ENCODE measurements at regions not wholly inside any gene's neighbourhood (a gene's known extent, or its start where the extent isn't known, plus 50 kb on each side); places are given as distances from the start of the nearest gene placed in this dataset.
"Not testable (repeated sequence)": the region's sequence is repeated elsewhere in the genome, so short reads cannot be mapped to it uniquely, and the experiment has no call there.

GRCh38 chr21:5975719-5976118, 4545.7 kb upstream of the TPTE start:
- H3K36me3 Mint-ChIP-seq (ENCODE audit: low read depth): not testable (repeated sequence)

GRCh38 chr21:5997586-5997985, 4523.8 kb upstream of the TPTE start:
- not testable (repeated sequence) for H3K27me3 Mint-ChIP-seq; H3K4me1 Mint-ChIP-seq (ENCODE audit: low read depth); H3K36me3 Mint-ChIP-seq (ENCODE audit: low read depth); H3K4me3 Mint-ChIP-seq; H3K27ac Mint-ChIP-seq; H3K9me3 Mint-ChIP-seq

More at GRCh38 chr21:5975719-5976118, 4545.7 kb upstream of the TPTE start:
- not testable (repeated sequence) for H3K9me3 Mint-ChIP-seq; H3K4me3 Mint-ChIP-seq; H3K27ac Mint-ChIP-seq; H3K4me1 Mint-ChIP-seq (ENCODE audit: low read depth); H3K27me3 Mint-ChIP-seq

- H3K4me1 Mint-ChIP-seq (ENCODE audit: low read depth); H3K36me3 Mint-ChIP-seq (ENCODE audit: low read depth); H3K4me3 Mint-ChIP-seq; H3K27me3 Mint-ChIP-seq; H3K9me3 Mint-ChIP-seq; H3K27ac Mint-ChIP-seq: not testable (repeated sequence)
Observed at GRCh38 chr21:6015422-6016057, 4505.8 kb upstream of the TPTE start.

- not testable (repeated sequence) for H3K4me1 Mint-ChIP-seq (ENCODE audit: low read depth); H3K36me3 Mint-ChIP-seq (ENCODE audit: low read depth); H3K9me3 Mint-ChIP-seq; H3K4me3 Mint-ChIP-seq; H3K27ac Mint-ChIP-seq; H3K27me3 Mint-ChIP-seq
Observed at GRCh38 chr21:6020460-6020859, 4500.9 kb upstream of the TPTE start.

GRCh38 chr21:6020953-6021716, 4500.2 kb upstream of the TPTE start:
- not testable (repeated sequence) for H3K4me1 Mint-ChIP-seq (ENCODE audit: low read depth); H3K27ac Mint-ChIP-seq; H3K36me3 Mint-ChIP-seq (ENCODE audit: low read depth); H3K4me3 Mint-ChIP-seq; H3K27me3 Mint-ChIP-seq; H3K9me3 Mint-ChIP-seq

- not testable (repeated sequence) for H3K9me3 Mint-ChIP-seq; H3K4me1 Mint-ChIP-seq (ENCODE audit: low read depth); H3K4me3 Mint-ChIP-seq; H3K27ac Mint-ChIP-seq; H3K36me3 Mint-ChIP-seq (ENCODE audit: low read depth); H3K27me3 Mint-ChIP-seq
Observed at GRCh38 chr21:6021717-6022270, 4499.6 kb upstream of the TPTE start.

- H3K4me3 Mint-ChIP-seq; H3K27ac Mint-ChIP-seq; H3K4me1 Mint-ChIP-seq (ENCODE audit: low read depth); H3K27me3 Mint-ChIP-seq; H3K36me3 Mint-ChIP-seq (ENCODE audit: low read depth); H3K9me3 Mint-ChIP-seq: not testable (repeated sequence)
Observed at GRCh38 chr21:6023331-6023730, 4498.1 kb upstream of the TPTE start.

GRCh38 chr21:6025139-6025538, 4496.2 kb upstream of the TPTE start:
- not testable (repeated sequence) for H3K9me3 Mint-ChIP-seq; H3K4me1 Mint-ChIP-seq (ENCODE audit: low read depth); H3K27ac Mint-ChIP-seq; H3K36me3 Mint-ChIP-seq (ENCODE audit: low read depth); H3K4me3 Mint-ChIP-seq; H3K27me3 Mint-ChIP-seq

- not testable (repeated sequence) for H3K27me3 Mint-ChIP-seq; H3K36me3 Mint-ChIP-seq (ENCODE audit: low read depth); H3K27ac Mint-ChIP-seq; H3K4me1 Mint-ChIP-seq (ENCODE audit: low read depth); H3K9me3 Mint-ChIP-seq; H3K4me3 Mint-ChIP-seq
Observed at GRCh38 chr21:6027497-6027896, 4493.9 kb upstream of the TPTE start.

- not testable (repeated sequence) for H3K4me3 Mint-ChIP-seq; H3K9me3 Mint-ChIP-seq; H3K4me1 Mint-ChIP-seq (ENCODE audit: low read depth); H3K27me3 Mint-ChIP-seq; H3K36me3 Mint-ChIP-seq (ENCODE audit: low read depth); H3K27ac Mint-ChIP-seq
Observed at GRCh38 chr21:6034124-6034678, 4487.2 kb upstream of the TPTE start.

GRCh38 chr21:6034820-6035473, 4486.4 kb upstream of the TPTE start:
- not testable (repeated sequence) for H3K4me3 Mint-ChIP-seq; H3K4me1 Mint-ChIP-seq (ENCODE audit: low read depth); H3K27me3 Mint-ChIP-seq; H3K36me3 Mint-ChIP-seq (ENCODE audit: low read depth); H3K9me3 Mint-ChIP-seq; H3K27ac Mint-ChIP-seq

GRCh38 chr21:6035474-6036155, 4485.8 kb upstream of the TPTE start:
- not testable (repeated sequence) for H3K4me1 Mint-ChIP-seq (ENCODE audit: low read depth); H3K36me3 Mint-ChIP-seq (ENCODE audit: low read depth); H3K27ac Mint-ChIP-seq; H3K4me3 Mint-ChIP-seq; H3K27me3 Mint-ChIP-seq; H3K9me3 Mint-ChIP-seq

GRCh38 chr21:6039224-6039623, 4482.2 kb upstream of the TPTE start:
- not testable (repeated sequence) for H3K27ac Mint-ChIP-seq; H3K36me3 Mint-ChIP-seq (ENCODE audit: low read depth); H3K27me3 Mint-ChIP-seq; H3K4me1 Mint-ChIP-seq (ENCODE audit: low read depth); H3K9me3 Mint-ChIP-seq; H3K4me3 Mint-ChIP-seq

GRCh38 chr21:6040095-6040494, 4481.3 kb upstream of the TPTE start:
- not testable (repeated sequence) for H3K4me1 Mint-ChIP-seq (ENCODE audit: low read depth); H3K36me3 Mint-ChIP-seq (ENCODE audit: low read depth); H3K27me3 Mint-ChIP-seq; H3K9me3 Mint-ChIP-seq; H3K4me3 Mint-ChIP-seq; H3K27ac Mint-ChIP-seq

Measured in stimulated activated naive CD8-positive, alpha-beta T cell treated with anti-CD3 and anti-CD28 coated beads, Interleukin-15, Interleukin-2, amounts not matched to agents 100 ng/mL and 50 ng/mL, for 24 hours (primary cell).